Hypothalamus (tissue), 51 donors: ENCODE measurements at regions not wholly inside any gene's neighbourhood (a gene's known extent, or its start where the extent isn't known, plus 50 kb on each side); places are given as distances from the start of the nearest gene placed in this dataset.

ENCODE experiments used
- DNase-seq, 51 donors: peaks; one replicate each; lab custom pipeline; 2025; lab: John Stamatoyannopoulos, UW

GRCh38 chr4:35695003-35695402 is 549.3 kb downstream of the ARAP2 start:
- no peak for DNase-seq

GRCh38 chr4:35695421-35695820 is 548.9 kb downstream of the ARAP2 start:
- DNase-seq: no peak

GRCh38 chr4:35697210-35697736 is 547.0 kb downstream of the ARAP2 start:
- DNase-seq: no peak

DNA sequence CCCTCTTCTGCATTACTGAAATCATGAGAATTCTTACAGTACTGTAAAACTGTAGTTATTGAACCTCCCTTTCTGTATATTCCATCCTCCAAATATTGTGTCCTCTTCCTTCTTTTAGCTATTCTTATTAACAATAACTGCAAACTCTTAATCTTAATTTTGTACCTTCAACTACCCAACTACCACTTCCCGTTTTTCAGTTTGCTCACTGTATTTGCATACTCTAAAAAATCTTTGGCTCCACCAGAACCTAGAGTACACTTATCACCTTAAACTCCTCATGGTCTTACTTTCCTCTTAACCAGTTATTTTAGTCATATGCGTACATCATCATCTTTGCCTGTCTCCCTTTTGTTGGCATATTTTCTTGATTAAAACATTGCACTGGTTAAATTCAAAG is 543.7 kb downstream of the ARAP2 start:
- no peak for DNase-seq

DNA sequence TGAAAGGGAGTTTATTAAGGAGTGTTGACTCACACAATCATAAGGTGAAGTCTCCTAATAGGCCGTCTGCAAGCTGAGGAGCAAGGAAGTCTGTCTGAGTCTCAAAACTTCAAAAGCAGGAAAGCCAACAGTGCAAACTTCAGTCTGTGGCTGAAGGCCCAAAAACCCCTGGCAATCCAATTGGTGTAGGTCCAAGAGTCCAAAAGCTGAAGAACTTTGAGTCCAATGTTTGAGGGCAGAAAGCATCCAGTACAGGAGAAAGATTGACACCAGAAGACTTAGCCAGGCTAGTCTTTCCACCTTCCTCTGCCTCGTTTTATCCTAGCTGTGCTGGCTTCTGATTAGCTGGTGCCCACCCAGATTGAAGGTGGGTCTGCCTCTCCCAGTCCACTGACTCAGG is 535.2 kb downstream of the ARAP2 start:
- no peak for DNase-seq

DNA sequence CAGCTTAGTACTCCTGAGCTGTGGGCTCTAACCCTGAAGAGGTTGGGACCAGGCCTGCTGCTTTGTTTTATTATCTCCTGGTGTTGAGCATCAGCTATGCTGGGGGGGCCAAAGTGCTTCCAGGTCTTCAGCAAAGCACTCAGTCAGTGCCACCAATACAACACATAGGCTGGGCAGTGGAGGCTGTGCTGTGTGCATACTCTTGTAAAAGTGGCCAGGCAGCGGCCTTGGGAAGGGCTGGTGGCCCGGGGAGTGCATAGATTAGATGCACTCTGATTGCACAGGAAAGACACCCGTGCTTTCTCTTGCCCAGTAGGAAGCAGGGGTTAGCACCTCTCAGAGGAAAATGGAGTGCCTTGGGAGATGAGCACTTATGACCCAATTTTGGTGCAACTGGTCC is 534.0 kb downstream of the ARAP2 start:
- no peak for DNase-seq

GRCh38 chr4:35711127-35711526 is 533.2 kb downstream of the ARAP2 start:
- DNase-seq: no peak

DNA sequence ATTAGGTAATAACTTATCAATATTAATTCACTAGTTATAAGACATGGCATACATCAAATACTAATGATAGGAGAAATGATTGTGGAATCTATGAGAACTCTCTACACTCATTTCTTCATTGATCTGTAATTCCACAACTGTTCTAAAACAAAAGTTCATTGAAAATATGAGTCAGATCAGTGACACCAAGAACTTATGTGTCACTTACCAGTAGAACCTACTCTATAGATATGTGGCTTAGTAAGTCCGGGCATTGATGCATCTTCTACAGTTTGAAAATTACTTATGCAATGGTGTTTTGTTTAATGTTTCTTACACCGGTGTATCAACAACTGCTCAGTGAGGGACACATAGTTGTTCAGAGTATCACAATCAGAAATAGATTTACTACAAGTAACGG is 520.3 kb downstream of the ARAP2 start:
- no peak for DNase-seq

DNA sequence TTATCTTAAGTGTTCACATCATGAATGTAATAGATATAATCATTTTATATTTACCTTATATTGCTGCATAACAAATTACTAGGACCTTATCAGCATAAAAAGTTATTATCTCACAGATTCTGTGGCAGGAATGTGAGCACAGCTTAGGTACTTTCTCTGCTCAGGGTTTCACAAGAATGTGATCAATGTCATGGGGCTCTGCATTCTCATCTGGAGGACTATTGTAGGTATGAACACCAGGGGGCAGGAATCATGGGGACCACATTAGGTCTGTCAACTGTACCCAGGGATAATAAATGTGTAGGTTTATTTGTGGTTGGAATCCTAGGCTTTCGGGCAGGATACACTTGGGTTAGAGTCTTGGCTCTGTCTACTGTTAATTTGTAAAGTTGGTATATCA is 519.2 kb downstream of the ARAP2 start:
- no peak for DNase-seq

DNA sequence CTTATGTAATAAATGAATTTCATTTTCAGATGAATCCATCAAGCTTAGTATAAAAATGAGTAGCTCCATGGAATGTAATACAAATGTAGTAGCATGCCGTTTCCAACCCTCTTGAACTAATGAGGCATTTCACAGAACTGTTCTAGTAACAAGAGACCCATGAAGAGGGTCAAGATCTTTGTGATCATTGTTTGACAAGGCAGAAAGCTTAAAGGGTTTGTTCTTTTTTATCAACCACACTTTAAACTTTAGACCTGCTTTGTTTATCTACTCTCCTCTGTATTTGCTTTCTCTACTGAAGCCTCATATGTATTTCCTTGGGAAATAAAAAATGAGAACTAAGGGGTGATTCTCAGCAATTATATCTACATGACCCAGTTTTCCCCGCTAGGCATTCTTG is 513.9 kb downstream of the ARAP2 start:
- DNase-seq: no peak

- DNase-seq: no peak
Measured at GRCh38 chr4:35734381-35735098, 509.8 kb downstream of the ARAP2 start.

GRCh38 chr4:35739308-35739707 is 505.0 kb downstream of the ARAP2 start:
- no peak for DNase-seq

- no peak for DNase-seq
Measured at GRCh38 chr4:35754047-35754446, 490.3 kb downstream of the ARAP2 start.

GRCh38 chr4:35757836-35758235 is 486.5 kb downstream of the ARAP2 start:
- DNase-seq: no peak

DNA sequence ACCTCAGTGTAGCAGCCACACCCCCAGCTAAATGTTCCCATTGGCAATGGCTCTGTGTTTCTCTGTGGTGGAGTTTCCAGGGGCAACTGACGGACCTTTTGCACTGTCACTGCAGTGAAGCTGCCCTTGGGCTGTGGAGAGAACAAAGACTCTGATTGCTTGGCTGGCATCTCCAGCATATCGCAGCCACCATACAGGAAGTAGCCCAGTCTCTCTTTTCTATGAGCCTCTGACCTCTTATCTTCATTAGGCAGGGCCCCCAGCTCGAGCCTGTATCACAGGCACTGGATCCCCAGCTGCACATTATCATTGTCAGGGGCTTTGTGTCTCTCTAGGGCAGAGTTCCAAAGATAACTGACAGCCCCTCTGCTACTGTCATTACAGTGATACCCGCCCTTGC is 483.5 kb downstream of the ARAP2 start:
- DNase-seq: no peak

DNA sequence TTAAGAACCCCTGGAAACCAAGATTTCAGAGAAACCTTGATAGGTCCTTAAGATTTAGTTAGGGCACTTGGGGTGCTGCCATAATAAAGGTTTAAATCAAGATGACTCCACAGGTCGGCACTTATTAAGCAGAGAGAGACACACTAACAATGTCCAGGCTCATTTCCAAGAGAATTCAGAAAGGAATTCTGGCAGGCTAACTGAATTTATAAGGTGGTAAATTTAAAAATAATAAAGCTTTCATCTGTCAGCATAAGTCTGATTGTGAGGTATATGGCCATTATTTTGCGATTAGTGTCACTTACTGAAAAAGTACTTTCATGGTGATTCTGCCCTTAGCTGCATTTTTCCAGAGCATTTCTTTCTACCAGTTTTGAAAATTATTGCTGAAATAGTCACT is 472.7 kb downstream of the ARAP2 start:
- DNase-seq: no peak

GRCh38 chr4:35772291-35772690 is 472.0 kb downstream of the ARAP2 start:
- no peak for DNase-seq

DNA sequence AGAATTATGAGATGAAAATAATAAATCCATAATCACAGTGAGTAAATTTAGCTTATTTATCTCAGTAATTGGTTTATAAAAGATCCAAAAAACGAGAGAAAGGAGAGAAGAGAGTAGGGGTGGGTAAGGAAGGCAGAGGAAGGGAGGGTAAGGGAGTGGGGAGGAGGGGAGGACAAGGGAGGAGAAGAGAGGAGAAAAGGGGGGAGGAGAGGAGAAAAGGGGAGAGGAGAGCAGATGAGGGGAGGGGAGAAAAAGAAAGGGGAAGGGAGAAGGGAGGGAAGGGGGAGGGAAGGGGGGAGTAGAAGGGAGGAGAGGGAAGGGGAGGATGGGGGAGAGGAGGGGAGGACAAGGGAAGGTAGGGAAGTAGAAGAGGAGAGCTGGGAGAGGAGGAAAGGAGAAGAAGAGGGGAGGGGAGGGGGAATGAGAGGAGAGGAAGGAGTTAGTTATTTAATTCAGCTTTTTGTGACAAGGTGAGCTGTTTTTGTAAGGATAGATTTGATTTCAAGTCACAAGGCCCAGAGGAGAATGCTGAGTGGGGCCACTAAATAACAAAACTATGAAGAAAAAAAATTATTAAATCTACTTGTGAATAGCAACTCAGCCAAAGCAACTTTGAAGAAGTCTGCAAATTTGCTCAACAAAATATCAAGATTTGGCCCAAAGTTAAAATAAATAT is 454.3 kb downstream of the ARAP2 start:
- DNase-seq: no peak

DNA sequence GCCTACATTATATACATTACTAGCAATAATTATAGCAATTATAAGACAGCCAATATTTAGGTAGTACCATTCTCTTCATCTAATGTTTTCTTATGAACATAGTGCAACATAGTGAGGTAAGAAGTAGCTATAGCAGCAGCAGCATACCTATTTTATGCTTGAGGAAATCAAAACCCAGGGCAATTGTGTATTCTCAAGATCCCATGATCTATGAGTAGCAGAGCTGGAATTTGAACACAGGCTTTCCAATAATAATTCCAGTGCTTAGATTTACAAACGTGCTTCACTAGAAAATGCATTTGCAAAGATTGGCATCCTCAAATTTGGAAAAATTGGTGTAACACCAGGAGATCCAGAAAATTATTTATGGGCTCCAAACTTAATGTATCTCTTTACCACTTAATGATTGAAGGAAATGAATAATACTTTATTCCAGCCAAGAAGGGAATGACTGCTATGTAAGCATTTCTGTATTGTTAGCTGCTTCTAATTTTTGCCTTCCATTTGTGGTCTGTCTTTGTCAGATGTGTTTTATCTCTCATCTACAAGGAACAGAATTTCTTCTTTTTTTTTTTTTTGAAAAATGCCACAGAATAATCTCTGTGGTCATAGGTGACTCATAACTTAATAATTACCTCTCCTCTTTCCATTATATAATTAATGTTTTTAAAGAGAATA is 451.1 kb downstream of the ARAP2 start:
- no peak for DNase-seq

DNA sequence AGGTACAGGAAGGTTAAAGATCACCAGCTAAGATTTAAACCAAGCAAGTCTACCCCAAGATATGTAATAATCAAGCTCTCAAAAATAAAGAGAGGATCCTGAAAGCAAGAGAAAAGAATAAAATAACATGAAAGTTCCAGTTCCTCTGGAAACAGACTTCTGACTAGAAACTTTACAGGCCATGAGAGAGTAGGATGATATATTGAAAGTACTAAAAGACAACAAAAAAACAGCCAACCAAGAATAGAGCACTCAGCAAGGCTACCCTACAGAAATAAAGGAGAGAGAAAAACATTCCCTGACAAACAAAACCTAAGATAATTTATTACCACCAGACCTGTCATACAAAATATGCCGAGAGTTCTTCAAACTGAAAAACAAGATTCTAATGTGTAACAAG is 450.5 kb downstream of the ARAP2 start:
- no peak for DNase-seq

DNA sequence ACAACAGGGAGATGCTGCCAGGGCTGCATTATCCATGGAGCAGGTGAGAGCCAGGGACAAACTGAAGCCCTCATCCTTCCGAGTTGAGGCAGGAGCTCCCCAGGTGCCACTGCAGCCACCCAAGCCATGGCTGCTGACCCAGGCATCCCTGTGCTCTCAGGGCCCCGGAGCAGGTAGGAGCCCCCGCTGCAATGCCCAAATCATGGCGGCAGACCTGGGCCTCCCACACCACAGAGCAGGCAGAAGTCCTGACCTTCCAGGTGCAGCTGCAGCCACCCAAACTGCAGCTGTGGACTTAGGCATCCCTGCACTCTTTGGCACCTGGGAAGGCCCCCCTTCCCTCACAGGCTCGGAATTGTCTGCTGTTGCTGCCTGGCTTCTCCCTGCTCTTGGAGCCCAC is 443.6 kb downstream of the ARAP2 start:
- no peak for DNase-seq

GRCh38 chr4:35802644-35803043 is 441.7 kb downstream of the ARAP2 start:
- no peak for DNase-seq
